ENCODE measurements at regions not wholly inside any gene's neighbourhood (a gene's known extent, or its start where the extent isn't known, plus 50 kb on each side); places are given as distances from the start of the nearest gene placed in this dataset.

DNA sequence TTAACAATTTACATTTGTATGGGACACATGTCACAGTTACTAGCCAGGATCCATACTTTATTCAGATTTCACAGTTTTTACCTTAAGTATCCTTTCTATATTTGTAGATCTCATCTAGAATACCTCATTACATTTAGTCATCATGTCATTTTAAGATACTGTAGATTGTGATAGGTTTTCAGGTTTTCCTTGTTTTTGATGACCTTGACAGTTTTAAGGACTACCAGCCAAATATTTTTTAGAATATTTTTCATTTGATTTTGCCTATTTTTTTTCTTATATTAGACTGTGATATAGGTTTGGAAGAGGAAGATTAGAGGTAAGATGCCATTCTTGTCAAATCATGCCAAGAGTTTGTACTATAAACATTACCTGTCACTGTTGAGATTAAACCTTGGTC is 460.3 kb downstream of the ANKRD7 start:
- TF ChIP-seq, protein P1, sequence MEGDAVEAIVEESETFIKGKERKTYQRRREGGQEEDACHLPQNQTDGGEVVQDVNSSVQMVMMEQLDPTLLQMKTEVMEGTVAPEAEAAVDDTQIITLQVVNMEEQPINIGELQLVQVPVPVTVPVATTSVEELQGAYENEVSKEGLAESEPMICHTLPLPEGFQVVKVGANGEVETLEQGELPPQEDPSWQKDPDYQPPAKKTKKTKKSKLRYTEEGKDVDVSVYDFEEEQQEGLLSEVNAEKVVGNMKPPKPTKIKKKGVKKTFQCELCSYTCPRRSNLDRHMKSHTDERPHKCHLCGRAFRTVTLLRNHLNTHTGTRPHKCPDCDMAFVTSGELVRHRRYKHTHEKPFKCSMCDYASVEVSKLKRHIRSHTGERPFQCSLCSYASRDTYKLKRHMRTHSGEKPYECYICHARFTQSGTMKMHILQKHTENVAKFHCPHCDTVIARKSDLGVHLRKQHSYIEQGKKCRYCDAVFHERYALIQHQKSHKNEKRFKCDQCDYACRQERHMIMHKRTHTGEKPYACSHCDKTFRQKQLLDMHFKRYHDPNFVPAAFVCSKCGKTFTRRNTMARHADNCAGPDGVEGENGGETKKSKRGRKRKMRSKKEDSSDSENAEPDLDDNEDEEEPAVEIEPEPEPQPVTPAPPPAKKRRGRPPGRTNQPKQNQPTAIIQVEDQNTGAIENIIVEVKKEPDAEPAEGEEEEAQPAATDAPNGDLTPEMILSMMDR (IDR thresholded peaks at IDR 0.05; ENCODE audit: poor library complexity, severe bottlenecking) = no peak
- no peak for TF ChIP-seq POLR2AphosphoS5 (IDR thresholded peaks at IDR 0.05)
- no peak for TF ChIP-seq MXI1 (conservative IDR thresholded peaks at IDR 0.05; ENCODE audit: poor library complexity, severe bottlenecking)
- TF ChIP-seq RAD21 (conservative IDR thresholded peaks at IDR 0.05) = no peak
- TF ChIP-seq, protein P2, sequence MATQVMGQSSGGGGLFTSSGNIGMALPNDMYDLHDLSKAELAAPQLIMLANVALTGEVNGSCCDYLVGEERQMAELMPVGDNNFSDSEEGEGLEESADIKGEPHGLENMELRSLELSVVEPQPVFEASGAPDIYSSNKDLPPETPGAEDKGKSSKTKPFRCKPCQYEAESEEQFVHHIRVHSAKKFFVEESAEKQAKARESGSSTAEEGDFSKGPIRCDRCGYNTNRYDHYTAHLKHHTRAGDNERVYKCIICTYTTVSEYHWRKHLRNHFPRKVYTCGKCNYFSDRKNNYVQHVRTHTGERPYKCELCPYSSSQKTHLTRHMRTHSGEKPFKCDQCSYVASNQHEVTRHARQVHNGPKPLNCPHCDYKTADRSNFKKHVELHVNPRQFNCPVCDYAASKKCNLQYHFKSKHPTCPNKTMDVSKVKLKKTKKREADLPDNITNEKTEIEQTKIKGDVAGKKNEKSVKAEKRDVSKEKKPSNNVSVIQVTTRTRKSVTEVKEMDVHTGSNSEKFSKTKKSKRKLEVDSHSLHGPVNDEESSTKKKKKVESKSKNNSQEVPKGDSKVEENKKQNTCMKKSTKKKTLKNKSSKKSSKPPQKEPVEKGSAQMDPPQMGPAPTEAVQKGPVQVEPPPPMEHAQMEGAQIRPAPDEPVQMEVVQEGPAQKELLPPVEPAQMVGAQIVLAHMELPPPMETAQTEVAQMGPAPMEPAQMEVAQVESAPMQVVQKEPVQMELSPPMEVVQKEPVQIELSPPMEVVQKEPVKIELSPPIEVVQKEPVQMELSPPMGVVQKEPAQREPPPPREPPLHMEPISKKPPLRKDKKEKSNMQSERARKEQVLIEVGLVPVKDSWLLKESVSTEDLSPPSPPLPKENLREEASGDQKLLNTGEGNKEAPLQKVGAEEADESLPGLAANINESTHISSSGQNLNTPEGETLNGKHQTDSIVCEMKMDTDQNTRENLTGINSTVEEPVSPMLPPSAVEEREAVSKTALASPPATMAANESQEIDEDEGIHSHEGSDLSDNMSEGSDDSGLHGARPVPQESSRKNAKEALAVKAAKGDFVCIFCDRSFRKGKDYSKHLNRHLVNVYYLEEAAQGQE (IDR thresholded peaks at IDR 0.05; ENCODE audit: borderline replicate concordance) = no peak

Measured in neural cell (in vitro differentiated cells).